Retinal pigment epithelial cell (primary cell): ENCODE measurements at regions not wholly inside any gene's neighbourhood (a gene's known extent, or its start where the extent isn't known, plus 50 kb on each side); places are given as distances from the start of the nearest gene placed in this dataset.

Source experiments
- DNase-seq: peaks from one replicate; pipeline ENCODE4 v3.0.0-alpha.2; 2010; ENCODE audit warnings: low read depth
- H3K4me3 ChIP-seq: 2 replicates; pipeline ENCODE4 v1.5.1; 2011; ENCODE audit warnings: mild to moderate bottlenecking, low read length, control low read depth, moderate library complexity
- CTCF ChIP-seq: conservative IDR thresholded peaks from 2 replicates; pipeline ENCODE4 v1.5.1; 2011; ENCODE audit warnings: low read depth, low read length, control low read depth, inconsistent platforms

- TF ChIP-seq CTCF: no peak
- H3K4me3 ChIP-seq: no peak overlapping the region
- no peak for DNase-seq
These were observed 104.6 kb upstream of the SPATA31C2 start for GRCh38 chr9:88242879-88243278.

DNA sequence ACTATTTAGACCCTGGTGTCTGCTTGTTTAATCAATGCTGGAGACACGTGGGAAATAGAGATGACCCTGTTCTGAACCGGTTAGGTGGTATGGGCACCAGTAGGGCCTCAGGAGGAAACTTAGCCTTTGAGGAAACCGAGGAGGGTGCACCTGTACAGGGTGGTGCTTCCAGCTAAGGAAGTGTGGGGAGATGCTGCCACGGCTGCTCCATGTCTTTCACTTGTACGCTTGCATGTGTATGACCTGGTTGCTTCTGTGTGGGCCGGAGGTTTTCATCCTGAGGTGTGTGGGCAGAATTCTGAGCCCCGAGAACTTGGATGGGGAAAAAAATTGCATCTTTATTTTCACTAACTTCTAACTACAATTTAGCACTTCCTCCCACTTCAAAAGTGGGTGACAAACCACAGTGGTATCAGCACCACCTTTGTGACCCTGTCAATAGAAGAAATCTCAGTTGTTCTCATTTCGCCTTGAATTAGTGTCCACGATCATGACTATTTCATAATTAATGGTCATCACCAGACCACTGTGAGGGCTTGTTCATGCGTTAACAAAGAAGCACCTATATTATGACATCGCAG is 99.8 kb upstream of the SPATA31C2 start:
- H3K4me3 ChIP-seq: no peak overlapping the region
- no peak for TF ChIP-seq CTCF
- DNase-seq: no peak

DNA sequence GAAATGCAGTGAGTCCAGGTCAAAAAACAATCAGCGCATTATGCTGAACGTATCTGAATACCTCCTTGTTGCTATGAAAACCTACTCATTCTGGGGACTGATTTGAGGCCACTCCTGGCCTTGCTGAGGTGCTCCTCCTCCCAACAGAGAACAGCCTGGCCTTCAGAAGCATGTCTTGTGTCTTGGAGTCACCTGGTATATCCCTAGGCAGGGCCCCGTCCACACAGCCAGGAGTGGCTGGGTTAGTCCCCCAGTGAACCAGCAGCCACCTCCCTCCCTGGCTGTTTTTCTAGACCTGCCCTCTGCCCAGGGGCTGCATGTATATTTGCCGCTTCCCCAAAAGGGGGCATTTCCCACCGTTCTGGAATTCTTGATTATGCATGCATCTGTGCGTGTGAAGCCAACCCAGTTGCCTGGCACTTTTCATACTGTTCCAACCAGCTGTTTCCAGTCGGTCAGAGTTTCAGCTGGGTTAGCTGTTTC is 99.2 kb upstream of the SPATA31C2 start:
- DNase-seq: no peak
- no peak overlapping the region for H3K4me3 ChIP-seq
- TF ChIP-seq CTCF: no peak

DNA sequence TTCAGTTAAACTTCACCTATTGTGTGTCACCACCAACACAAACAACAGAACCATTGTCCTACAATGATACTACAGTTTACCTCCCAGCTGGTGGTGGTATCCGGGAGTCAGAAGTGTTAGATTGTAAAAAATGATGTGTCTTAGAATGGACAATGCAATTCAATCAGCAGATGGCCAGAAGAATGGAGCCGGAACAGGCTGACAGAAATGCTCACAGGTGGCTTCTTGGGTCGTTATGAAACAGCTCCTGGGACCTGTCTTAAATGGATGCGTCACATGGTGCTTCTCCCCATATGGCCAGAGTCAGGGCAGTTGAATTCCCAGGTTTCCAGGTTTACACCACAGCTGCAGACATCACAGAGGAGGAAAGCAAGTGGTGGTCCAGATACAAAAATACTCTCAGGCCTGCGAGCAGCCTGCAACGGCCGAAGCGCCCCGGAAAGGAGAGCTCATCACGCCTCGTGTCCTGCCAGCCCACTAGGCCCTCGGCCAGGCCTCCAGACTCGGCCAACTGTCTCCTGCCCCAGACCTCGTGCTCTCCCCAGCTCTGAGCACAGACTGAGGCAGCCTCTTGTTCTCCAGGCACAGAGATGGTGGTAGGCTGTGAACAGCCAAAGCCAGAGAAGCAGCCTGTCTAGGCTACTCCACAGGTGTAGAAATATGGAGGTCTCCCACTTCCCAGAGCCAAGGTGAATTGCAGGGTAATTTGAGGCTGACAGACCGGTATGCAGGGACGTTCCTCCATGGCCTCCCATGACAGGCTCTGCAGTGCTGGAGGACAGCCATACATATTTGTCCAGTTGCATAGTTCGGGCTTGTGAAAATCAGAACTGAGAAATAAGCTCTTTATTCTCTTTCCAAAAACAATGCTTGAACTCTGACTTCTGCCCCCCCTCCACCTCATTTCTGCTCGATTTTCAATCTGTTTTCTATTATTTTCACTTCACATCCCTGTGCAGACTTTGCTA is 98.5 kb upstream of the SPATA31C2 start:
- no peak for TF ChIP-seq CTCF
- no peak overlapping the region for H3K4me3 ChIP-seq
- DNase-seq: no peak

DNA sequence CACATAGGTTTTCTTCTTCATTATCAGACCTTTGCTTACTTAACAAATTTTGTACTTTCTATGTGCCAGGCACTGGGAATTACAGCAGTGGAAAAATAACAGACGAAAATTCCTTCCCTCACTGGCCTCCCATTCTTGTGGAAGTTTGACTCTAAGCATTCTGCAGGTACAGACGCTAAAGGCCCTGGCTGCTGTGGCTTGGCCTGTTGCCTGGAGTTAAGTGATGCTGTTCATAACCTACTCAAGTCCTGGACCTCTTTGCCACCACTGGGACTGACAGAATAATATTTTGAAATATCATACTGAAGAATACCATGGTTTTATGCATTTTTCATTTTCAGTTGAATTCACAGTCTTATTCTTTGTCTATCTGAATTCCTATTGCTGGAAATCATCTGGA is 97.3 kb upstream of the SPATA31C2 start:
- H3K4me3 ChIP-seq: no peak overlapping the region
- TF ChIP-seq CTCF: no peak
- DNase-seq: no peak

DNA sequence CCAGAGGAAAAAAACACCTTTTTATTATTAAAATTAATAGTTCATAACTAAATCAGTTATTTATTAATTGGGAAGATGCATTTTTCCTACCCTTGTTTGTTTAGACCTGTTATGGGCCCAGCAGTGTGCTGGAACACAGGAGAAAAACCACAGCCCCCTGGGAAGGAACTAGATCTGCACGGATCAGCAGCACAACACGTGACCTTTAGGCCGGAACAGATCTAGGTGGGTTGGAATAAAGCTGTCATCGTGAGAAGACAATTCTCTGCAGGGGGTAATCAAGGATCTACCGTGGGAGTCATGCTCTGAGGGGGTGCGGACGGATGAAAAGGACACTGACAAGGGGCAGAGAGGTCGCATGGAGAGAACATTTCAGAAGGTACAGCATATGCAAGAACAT is 95.8 kb upstream of the SPATA31C2 start:
- no peak overlapping the region for H3K4me3 ChIP-seq
- no peak for TF ChIP-seq CTCF
- DNase-seq: no peak

- no peak for DNase-seq
- no peak for TF ChIP-seq CTCF
- no peak overlapping the region for H3K4me3 ChIP-seq
These were observed 94.8 kb upstream of the SPATA31C2 start for GRCh38 chr9:88233091-88233490.
